ENCODE measurements at regions not wholly inside any gene's neighbourhood (a gene's known extent, or its start where the extent isn't known, plus 50 kb on each side); places are given as distances from the start of the nearest gene placed in this dataset.

DNA sequence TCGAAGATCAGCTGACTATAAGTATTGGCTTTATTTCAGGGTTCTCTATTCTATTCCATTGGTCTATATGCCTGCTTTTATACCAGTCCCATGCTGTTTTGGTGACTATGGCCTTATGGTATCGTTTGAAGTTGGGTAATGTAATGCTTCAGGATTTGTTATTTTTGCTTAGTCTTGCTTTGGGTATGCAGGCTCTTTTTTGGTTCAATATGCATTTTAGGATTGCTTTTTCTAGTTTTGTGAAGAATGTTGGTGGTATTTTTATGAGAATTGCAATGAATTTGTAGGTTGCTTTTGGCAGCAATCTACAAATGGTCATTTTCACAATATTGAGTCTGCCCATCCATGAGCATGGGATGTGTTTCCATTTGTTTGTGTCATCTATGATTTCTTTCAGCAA, 951.9 kb upstream of the SLITRK1 start:
- Histone ChIP-seq H3K4me2 (ENCODE audit: insufficient read depth, low read length) (no peak overlapping the region), H3K4me3 (ENCODE audit: low read depth in 1 of 2, low read length in 2 of 2) (no peak overlapping the region), H3K27ac (ENCODE audit: low read length) (no peak overlapping the region), H3K36me3 (ENCODE audit: insufficient read depth, low read length) (no peaks in the 10 kb centered on the region), H3K4me1 (ENCODE audit: insufficient read depth, low read length) (no peaks in the 10 kb centered on the region), H4K20me1 (ENCODE audit: insufficient read depth, low read length) (no peaks in the 10 kb centered on the region), H3K9me3 (ENCODE audit: insufficient read depth, low read length, severe bottlenecking) (no peaks in the 10 kb centered on the region), H2AFZ (ENCODE audit: low read depth, low read length) (no peak overlapping the region), H3K79me2 (ENCODE audit: insufficient read depth, low read length) (no peaks in the 10 kb centered on the region), H3K27me3 (ENCODE audit: insufficient read depth, low read length, poor library complexity) (no peaks in the 10 kb centered on the region), H3K9ac (ENCODE audit: low read depth, low read length) (no peak overlapping the region)
- ATAC-seq (ENCODE audit: insufficient read depth, low read depth) (no peak), DNase-seq (no peak)
- no peak for TF ChIP-seq EZH2 (IDR thresholded peaks at IDR 0.05; ENCODE audit: borderline replicate concordance, low read depth, low read length, severe bottlenecking)
- TF ChIP-seq, protein P1, sequence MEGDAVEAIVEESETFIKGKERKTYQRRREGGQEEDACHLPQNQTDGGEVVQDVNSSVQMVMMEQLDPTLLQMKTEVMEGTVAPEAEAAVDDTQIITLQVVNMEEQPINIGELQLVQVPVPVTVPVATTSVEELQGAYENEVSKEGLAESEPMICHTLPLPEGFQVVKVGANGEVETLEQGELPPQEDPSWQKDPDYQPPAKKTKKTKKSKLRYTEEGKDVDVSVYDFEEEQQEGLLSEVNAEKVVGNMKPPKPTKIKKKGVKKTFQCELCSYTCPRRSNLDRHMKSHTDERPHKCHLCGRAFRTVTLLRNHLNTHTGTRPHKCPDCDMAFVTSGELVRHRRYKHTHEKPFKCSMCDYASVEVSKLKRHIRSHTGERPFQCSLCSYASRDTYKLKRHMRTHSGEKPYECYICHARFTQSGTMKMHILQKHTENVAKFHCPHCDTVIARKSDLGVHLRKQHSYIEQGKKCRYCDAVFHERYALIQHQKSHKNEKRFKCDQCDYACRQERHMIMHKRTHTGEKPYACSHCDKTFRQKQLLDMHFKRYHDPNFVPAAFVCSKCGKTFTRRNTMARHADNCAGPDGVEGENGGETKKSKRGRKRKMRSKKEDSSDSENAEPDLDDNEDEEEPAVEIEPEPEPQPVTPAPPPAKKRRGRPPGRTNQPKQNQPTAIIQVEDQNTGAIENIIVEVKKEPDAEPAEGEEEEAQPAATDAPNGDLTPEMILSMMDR (IDR thresholded peaks at IDR 0.05; ENCODE audit: borderline replicate concordance, extremely low read depth, low read length, poor library complexity, severe bottlenecking), result no peak

GRCh38 chr13:84831666-84832657, 949.7 kb upstream of the SLITRK1 start:
- H2AFZ ChIP-seq (ENCODE audit: low read depth, low read length), result no peak overlapping the region
- H3K4me1 ChIP-seq (ENCODE audit: insufficient read depth, low read length), result no peaks in the 10 kb centered on the region
- no peak overlapping the region for H3K27ac ChIP-seq (ENCODE audit: low read length)
- no peaks in the 10 kb centered on the region for H3K36me3 ChIP-seq (ENCODE audit: insufficient read depth, low read length)
- H3K4me3 ChIP-seq (ENCODE audit: low read depth in 1 of 2, low read length in 2 of 2), result no peak overlapping the region
- no peak overlapping the region for H3K4me2 ChIP-seq (ENCODE audit: insufficient read depth, low read length)
- H3K9me3 ChIP-seq (ENCODE audit: insufficient read depth, low read length, severe bottlenecking), result no peaks in the 10 kb centered on the region
- no peak overlapping the region for H3K9ac ChIP-seq (ENCODE audit: low read depth, low read length)
- no peaks in the 10 kb centered on the region for H3K79me2 ChIP-seq (ENCODE audit: insufficient read depth, low read length)
- TF ChIP-seq, protein P1 (IDR thresholded peaks at IDR 0.05; ENCODE audit: borderline replicate concordance, extremely low read depth, low read length, poor library complexity, severe bottlenecking), result no peak
- ATAC-seq (ENCODE audit: insufficient read depth, low read depth), result no peak
- DNase-seq, result no peak
- H3K27me3 ChIP-seq (ENCODE audit: insufficient read depth, low read length, poor library complexity), result no peaks in the 10 kb centered on the region
- H4K20me1 ChIP-seq (ENCODE audit: insufficient read depth, low read length), result no peaks in the 10 kb centered on the region

GRCh38 chr13:84823528-84823927, 941.3 kb upstream of the SLITRK1 start:
- Histone ChIP-seq H3K4me1 (ENCODE audit: insufficient read depth, low read length) (no peaks in the 10 kb centered on the region), H3K9ac (ENCODE audit: low read depth, low read length) (no peak overlapping the region), H3K27ac (ENCODE audit: low read length) (no peak overlapping the region), H3K4me2 (ENCODE audit: insufficient read depth, low read length) (no peak overlapping the region), H3K27me3 (ENCODE audit: insufficient read depth, low read length, poor library complexity) (no peaks in the 10 kb centered on the region), H3K79me2 (ENCODE audit: insufficient read depth, low read length) (no peaks in the 10 kb centered on the region), H3K4me3 (ENCODE audit: low read depth in 1 of 2, low read length in 2 of 2) (no peak overlapping the region), H2AFZ (ENCODE audit: low read depth, low read length) (no peak overlapping the region), H4K20me1 (ENCODE audit: insufficient read depth, low read length) (no peaks in the 10 kb centered on the region), H3K36me3 (ENCODE audit: insufficient read depth, low read length) (no peaks in the 10 kb centered on the region), H3K9me3 (ENCODE audit: insufficient read depth, low read length, severe bottlenecking) (no peaks in the 10 kb centered on the region)
- DNase-seq (no peak), ATAC-seq (ENCODE audit: insufficient read depth, low read depth) (no peak)
- TF ChIP-seq EZH2 (IDR thresholded peaks at IDR 0.05; ENCODE audit: borderline replicate concordance, low read depth, low read length, severe bottlenecking), result no peak
- TF ChIP-seq, protein P1 (IDR thresholded peaks at IDR 0.05; ENCODE audit: borderline replicate concordance, extremely low read depth, low read length, poor library complexity, severe bottlenecking), result no peak
